Loucy (cell line): ENCODE measurements at regions not wholly inside any gene's neighbourhood (a gene's known extent, or its start where the extent isn't known, plus 50 kb on each side); places are given as distances from the start of the nearest gene placed in this dataset.

Source experiments
- CTCF ChIP-seq: fragments of 200-600 bp; sonication (generic); conservative IDR thresholded peaks from 2 replicates; pipeline ENCODE4 v1.5.1; 2014; ENCODE audit warnings: mild to moderate bottlenecking, antibody characterized with exemption, low read length
- EZH2phosphoT487 ChIP-seq: fragments of 200-600 bp; IDR thresholded peaks from 2 replicates; pipeline ENCODE4 v1.6.1; 2018; ENCODE audit warnings: antibody characterized with exemption, mild to moderate bottlenecking, moderate library complexity, borderline replicate concordance

- TF ChIP-seq CTCF (no peak), EZH2phosphoT487 (no peak)
These were observed 71.7 kb upstream of the TTC14 start for GRCh38 chr3:180530276-180530675.
